ENCODE measurements at regions not wholly inside any gene's neighbourhood (a gene's known extent, or its start where the extent isn't known, plus 50 kb on each side); places are given as distances from the start of the nearest gene placed in this dataset.
A peak's percentile ranks its signal among the peaks of the same experiment; 100 is the strongest.

DNA sequence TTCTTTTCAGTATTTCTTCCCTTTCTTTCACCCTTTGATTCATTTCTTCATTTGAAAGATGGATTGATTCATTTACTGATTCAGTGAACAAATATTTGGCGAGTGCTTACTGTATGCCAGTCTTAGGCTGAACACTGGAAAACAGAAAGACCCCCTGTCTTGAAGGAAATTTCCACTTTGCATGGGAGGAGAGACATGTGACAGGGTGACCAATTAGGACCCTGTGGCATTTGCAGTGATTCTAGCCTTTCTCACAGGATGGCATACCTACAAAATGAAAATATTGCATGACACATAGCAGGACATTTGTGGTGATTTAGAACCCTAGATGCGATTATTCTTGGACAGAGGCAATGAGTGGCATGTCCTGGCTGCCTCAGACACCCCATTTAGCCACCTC lies 407.2 kb upstream of the SGCD start:
- DNase-seq (ENCODE audit: low spot score) = no peak

DNA sequence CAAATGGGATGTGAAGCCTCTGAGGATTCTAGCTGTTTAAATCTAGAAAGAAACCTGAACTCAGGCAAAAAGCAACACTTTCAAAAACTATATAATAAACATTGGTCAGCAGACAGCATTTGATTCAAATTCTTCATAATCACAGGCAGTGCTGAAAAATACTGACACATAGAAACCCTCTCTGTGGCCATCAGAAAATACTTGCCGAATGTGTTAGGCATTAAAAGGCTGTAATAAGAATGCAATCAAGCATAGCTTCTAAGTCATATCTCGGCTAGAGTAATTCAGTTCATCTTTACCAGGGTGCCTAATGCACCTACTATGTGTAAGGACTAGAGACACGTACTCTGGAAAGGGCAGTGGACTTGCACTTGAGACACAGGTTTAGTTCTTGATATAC lies 405.3 kb upstream of the SGCD start:
- DNase-seq (ENCODE audit: low spot score) = no peak

DNA sequence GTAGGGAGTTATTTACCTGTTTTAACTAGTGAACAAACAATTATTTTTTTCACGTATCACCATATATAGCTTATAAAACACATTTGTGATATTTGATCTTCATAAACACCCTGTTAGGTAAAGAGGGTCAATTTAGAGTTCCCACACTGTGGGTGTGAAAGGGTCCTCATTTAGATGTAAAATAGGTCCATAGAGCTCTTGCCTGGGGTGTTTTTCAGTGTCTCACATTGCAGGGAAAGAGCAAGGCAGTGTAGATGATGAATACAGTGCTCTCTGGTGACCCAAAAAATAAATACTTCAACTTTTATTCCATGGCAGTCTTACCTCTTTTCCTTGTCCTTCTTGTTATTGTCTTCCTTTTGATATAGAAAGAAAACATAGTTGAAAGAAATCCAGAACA lies 403.2 kb upstream of the SGCD start:
- no peak for DNase-seq (ENCODE audit: low spot score)

GRCh38 chr5:155926031-155926430 lies 400.9 kb upstream of the SGCD start:
- DNase-seq (ENCODE audit: low spot score) = no peak

DNA sequence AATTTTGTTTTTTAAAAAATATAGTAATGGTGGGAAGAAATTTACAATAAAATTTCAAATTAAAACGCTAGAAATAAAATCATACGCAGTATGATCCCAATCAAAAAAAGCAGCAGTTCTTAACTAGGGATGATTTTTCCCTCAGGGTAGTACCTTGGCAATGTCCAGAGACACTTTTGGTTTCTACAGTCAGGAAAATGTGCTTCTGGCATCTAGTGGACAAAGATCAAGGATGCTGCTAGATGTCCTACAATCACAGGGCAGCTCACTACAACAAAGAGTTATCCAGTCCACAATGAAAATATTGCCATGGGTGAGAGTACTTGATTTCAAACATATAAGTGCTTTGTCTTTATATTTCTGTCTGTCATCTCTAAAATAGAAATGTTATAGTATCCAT lies 400.2 kb upstream of the SGCD start:
- DNase-seq (ENCODE audit: low spot score) = no peak

GRCh38 chr5:155929112-155929511 lies 397.9 kb upstream of the SGCD start:
- DNase-seq (ENCODE audit: low spot score) = no peak

DNA sequence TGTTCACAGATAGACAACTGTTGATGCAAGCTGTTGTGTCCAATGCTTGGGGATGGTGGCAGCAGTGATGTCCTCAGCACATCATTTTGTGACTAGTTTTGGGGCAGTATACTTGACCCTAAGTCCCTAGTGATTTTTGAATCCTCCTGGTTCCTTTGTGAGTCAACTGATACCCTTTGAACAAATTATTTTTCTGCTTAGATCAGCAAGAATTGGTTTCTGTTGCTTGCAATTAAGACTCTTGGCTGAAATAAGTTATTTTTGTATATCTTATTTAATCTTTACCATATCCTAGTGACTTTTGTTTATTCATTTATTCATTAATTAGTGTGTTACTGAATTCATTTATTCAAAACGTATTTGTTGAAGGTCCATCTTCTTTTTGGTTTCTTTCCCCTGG lies 392.0 kb upstream of the SGCD start:
- no peak for DNase-seq (ENCODE audit: low spot score)

DNA sequence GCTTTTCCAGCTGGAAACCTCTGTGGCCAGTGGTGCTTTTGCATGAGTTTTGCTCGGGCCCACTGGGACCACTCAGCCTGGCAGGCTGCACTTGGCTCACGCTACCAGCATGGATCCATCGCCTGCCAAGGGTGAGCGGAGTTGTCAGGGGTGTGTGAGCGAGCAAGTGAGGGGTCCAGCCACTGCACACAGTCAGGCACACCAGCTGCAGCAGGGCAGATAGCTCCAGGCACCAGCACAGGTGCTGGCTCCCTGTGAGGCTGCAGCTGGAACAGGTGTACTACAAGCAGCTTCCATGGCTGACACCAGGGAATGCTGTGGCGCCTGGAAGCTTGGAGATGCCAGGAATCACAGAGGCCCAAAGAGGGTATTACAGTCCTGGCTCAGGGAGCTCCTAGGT lies 391.2 kb upstream of the SGCD start:
- DNase-seq (ENCODE audit: low spot score) = no peak

DNA sequence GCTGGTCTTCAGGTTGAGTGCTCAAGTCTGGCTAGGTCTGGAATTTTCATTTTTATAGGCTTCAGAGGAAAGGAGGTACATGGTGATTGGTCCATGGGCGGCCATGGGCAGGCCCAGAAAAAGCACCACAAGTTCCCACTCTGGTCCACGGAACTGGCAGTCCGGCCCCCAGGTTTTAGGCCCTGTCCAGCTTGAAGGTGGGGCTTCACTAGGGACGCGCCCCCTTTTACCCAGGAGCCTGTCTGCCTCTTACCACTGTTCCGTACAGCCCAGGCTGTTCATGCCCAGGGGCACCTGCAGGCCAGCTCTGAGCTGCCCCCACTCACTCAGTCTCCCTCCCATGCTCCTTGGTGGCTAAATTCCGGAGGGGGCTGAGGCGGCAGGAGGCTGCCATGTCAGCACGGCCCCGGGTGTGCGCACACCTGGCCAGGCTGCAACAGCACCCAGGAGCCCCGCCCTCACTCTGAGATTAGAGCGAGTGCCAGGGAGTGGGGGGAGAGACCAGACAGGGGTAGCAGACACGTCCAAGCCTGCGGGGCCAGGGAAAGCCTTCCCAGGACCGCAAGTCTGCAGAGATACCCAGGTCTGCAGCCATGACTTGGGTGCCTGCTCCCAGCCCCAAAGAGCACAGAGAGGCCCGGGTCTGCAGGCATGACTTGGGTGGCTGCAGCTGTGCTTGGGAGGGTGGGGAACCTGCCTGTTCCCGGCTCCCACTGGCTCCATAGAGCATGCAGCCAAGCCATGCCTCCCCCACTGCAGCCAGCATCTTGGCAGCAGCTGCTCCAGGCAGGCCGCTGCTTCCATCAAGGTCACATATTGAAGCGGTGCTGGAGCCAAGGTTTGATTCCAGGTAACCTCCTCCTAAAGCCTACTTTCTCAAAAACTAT lies 390.2 kb upstream of the SGCD start:
- DNase-seq (ENCODE audit: low spot score) = no peak

DNA sequence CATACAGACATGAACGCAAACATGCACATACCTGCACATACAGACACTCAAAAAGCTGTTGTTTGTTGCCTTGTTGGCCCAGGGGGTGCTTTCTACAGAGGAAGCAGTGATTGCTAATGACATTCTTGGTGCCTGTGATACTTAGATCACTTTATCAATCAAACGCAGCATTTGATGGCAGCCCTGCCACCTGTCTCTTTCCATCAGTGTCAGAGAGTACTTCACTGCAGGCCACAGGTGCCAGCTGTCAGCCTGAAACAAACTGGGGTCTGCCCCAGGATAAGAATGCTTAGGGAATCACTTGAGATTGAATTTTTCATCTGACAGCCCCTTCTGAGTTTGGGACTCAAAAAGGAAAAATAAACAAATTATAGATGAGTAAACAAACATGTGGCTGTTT lies 388.9 kb upstream of the SGCD start:
- no peak for DNase-seq (ENCODE audit: low spot score)

DNA sequence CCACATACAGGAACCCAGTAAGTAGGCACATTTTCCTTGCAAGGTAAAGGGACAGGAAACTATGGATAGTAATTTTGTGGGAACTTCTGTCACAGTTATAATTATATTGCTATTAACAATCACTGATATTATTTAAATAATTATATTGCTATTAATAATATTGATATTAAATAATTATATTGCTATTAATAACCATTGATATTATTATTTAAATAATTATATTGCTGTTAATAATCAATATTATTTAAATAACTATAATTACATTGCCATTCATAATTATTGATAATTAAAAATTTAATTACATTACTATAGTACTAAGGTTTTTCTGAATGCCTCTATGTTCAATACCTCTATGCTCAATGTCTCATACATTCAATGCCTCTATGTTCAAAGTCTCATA lies 385.6 kb upstream of the SGCD start:
- no peak for DNase-seq (ENCODE audit: low spot score)

DNA sequence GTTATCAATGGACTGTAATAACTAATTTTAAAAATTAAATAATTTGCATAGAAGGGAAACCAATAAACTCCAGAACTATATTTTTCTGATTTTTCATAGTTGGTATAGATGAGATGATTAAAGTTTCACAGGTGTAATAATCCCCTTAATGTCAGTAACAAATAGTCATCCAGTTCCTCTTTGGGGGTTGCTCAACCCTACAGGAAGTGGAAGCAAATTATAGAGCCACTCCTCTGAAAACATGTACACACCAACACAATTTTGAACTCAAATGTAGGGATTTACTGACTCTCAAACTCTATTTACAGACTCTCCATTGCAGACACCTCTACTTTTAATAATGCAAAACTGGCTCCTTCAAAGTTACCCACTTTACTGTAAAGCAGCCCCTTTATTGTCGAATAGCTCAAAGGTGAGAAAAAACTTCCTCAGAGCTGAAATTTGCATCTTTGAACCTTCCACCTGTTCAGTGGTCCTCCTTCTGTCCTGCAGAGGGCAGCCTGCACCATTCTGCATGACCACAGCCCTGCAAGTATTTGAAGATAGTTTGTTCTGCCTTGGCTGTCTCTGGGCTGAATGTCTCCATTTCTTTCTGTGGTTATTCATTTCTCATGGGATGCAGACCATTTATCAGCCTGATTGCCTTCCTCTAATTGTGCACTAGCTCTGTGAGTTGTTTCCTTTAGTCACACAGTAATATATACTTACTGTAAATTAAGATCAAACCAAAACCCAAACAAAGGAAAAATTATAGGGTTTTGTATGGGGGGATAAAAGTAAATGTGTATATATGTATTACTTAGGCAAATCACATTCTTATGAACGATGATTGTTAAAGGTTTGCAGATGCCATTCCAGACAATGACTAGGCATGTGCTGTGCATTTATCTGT lies 383.2 kb upstream of the SGCD start:
- peak; percentile 58 for DNase-seq (ENCODE audit: low spot score)

DNA sequence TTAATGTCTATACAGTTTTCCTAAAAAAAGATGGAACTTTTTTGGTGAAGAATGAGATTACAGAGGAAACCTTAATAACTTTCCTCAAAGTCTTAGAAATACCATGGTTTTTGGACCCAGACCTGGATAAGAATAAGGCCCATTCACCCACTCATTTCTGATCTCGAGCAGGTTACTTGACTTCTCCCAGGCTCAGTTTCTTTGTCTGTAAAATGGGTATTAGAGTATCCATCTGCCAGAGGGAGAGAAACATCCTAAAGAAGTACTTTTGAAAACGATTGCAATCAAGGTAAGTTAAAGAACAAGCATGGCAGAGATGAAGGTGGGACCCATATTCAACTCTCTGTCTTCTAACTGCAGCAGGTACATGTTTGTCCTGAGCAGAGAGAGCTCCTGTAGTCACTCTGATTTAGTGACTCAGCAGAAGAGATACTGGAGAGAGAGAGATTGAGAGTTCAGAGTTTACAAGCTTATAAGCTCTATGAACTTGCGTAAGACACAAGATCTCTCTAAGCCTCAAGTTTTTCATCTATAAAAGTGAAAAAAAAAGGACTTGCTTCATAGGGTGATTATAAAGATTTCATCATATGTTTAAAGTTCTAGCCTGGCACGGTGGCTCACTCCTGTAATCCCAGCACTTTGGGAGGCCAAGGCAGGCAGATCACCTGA lies 379.4 kb upstream of the SGCD start:
- no peak for DNase-seq (ENCODE audit: low spot score)

- DNase-seq (ENCODE audit: low spot score) = no peak
Observed at GRCh38 chr5:155948576-155948975, 378.4 kb upstream of the SGCD start.

DNA sequence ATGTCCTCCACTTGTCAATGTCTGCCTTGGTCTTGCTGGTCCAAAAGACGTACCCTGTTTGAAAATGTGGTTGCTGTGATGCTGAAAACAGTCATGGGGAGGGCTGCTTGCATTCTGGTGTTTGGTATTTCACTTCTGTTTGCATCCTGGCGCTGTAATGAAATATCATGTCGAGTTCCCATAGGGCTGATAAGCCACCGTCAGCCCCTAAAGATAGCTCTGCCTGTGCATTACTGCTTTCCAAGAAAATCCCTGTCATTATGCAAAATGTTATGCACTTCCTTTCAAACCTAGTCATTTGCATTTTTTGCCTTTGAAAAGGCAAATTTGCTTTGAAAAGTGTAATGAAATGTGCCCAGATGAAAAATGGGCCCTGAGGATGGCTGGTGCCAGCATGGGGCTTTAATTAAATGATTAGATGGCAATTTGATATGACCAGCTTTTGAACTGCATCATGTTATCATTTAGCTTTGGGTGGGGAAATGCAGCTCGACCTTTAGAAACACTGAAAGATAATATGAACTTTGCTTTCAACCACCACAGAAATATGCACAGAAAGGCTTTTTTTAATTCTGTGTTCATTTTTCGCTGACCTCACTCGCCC lies 374.4 kb upstream of the SGCD start:
- no peak for DNase-seq (ENCODE audit: low spot score)

DNA sequence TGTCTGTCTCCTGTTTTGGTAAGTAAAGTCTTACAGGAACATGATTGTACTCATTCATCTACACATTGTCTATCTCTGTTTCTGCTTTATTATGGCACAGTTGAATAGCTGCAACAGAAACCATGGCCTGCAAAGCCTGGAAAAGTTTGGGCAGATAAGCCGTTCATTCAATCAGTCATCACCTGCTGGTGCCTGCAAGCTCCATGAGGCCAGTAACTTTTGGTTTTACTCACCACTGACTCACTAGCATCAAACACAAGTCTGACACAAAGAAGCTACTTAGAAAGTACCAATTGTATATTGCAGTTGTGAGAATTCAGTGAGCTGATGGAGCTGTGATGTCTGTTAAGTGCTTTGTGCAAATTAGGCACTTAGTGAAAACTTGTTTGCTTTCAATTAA lies 373.6 kb upstream of the SGCD start:
- no peak for DNase-seq (ENCODE audit: low spot score)

- no peak for DNase-seq (ENCODE audit: low spot score)
Observed at GRCh38 chr5:155954701-155955445, 372.1 kb upstream of the SGCD start.

- no peak for DNase-seq (ENCODE audit: low spot score)
Observed at GRCh38 chr5:155957884-155958283, 369.1 kb upstream of the SGCD start.

DNA sequence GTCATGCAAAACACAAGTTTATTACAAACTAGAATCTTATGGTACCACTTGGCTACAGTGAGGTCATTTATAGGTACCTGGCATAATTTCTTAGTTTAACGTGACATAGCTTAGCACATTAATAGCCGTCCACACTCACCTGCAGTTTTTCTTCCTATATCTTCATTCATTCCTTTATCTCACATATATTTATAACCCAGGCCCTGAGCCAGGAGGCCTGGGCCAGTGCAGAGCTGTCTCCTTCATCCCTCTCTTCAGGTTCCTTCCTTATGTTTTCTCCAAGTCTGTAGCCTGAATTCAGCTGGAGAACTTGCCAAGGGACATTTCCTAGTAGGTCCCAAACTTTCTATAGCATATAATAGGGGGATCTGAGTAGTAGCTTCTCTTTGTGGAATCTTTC lies 367.9 kb upstream of the SGCD start:
- DNase-seq (ENCODE audit: low spot score) = no peak

GRCh38 chr5:155960177-155960576 lies 366.8 kb upstream of the SGCD start:
- DNase-seq (ENCODE audit: low spot score) = no peak

- no peak for DNase-seq (ENCODE audit: low spot score)
Observed at GRCh38 chr5:155969537-155969936, 357.4 kb upstream of the SGCD start.

DNA sequence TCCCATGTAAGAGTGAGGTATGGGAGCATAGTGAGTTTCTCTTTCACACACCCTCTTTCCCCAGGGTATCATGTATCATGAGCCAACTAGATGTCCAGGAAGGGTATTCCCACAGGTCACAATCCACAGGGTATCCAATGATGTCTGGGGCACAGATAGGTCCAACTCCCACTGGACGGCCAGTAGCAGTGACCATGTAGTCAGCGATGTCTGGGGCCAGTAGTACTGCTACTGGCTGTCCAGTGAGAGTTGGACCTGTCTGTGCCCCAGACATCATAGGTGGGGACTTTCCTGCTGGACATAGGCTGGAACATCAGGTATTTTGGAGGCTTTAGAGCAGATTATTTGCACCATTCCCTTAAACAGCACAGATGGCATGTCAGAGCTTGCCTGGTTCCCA lies 352.6 kb upstream of the SGCD start:
- no peak for DNase-seq (ENCODE audit: low spot score)
